ENCODE measurements at regions not wholly inside any gene's neighbourhood (a gene's known extent, or its start where the extent isn't known, plus 50 kb on each side); places are given as distances from the start of the nearest gene placed in this dataset.

DNA sequence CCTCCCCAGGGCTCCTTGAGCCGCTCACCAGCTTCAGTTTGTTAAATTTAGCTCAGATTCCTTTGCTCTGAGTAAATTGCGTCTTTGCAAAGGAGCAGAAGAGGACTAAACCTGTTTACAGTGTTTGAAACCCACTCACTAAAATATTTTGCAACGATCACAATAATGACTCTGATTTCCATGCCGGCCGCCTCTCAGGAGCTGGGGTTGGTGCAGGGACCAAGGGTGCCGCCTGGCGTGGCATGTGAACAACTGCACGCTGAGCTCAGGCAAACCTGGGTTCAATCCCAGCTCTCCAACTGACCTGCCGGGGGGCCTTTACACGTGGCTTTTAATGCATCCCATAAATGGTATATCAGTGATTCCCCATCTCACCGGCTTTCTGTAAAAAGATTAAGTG is 68.7 kb upstream of the CACNA1A start:
- Histone ChIP-seq H3K27me3 (ENCODE audit: control insufficient read depth, insufficient read depth, low read length) (no peaks in the 10 kb centered on the region), H3K4me3 (ENCODE audit: low read depth, low read length) (no peak overlapping the region), H3K9me3 (ENCODE audit: control insufficient read depth, insufficient read depth, low read length) (peaks cover 8% of the 10 kb centered on the region; the same call in 1 of the 2 replicates), H3K27ac (ENCODE audit: low read depth, low read length) (peak overlapping the region; percentile 21)
- ChIA-PET POLR2A (no interaction called here), CTCF (interaction anchor here (0.7 to 1.9 kb wide), 7 partner anchors 13 to 298 kb away, joined by 3 to 18 read pairs (median 4); no protein-coding TSS in a partner anchor)
- DNase-seq (ENCODE audit: low read depth, low spot score), result no peak
- TF ChIP-seq, protein P1, sequence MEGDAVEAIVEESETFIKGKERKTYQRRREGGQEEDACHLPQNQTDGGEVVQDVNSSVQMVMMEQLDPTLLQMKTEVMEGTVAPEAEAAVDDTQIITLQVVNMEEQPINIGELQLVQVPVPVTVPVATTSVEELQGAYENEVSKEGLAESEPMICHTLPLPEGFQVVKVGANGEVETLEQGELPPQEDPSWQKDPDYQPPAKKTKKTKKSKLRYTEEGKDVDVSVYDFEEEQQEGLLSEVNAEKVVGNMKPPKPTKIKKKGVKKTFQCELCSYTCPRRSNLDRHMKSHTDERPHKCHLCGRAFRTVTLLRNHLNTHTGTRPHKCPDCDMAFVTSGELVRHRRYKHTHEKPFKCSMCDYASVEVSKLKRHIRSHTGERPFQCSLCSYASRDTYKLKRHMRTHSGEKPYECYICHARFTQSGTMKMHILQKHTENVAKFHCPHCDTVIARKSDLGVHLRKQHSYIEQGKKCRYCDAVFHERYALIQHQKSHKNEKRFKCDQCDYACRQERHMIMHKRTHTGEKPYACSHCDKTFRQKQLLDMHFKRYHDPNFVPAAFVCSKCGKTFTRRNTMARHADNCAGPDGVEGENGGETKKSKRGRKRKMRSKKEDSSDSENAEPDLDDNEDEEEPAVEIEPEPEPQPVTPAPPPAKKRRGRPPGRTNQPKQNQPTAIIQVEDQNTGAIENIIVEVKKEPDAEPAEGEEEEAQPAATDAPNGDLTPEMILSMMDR (IDR thresholded peaks at IDR 0.05; ENCODE audit: low read depth, low read length), result peak; percentile 59

DNA sequence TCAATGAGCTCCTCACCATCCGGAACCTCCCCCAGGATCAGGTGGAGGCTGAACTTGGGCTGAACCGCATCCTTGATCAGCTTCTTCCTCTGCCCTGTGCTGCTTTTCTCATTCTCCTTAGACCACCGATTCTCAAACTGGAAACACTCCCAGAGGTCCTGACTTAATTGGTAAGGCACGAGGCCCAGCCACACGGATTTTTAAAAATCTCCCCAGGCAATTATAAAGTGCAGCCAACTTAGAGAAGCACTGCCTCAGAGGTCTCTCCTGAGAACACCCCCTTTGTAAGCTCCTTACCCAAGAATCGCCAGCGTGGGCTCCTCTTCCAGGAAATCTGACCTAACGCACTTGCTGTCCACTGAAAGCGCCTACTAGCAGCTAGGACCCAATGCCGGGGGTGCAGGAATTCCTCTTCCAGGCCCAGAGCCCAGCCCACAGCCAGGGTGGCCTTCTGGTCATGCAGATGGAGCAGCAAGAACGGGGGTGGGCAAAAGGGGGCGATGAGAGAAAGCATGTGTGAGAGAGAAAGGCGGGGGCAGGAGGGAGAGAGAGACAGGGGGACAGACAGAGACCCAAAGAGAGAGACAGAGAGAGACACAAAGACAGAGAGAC is 66.9 kb upstream of the CACNA1A start:
- Histone ChIP-seq H3K4me3 (ENCODE audit: low read depth, low read length) (no peak overlapping the region), H3K27me3 (ENCODE audit: control insufficient read depth, insufficient read depth, low read length) (no peaks in the 10 kb centered on the region), H3K27ac (ENCODE audit: low read depth, low read length) (no peak overlapping the region), H3K9me3 (ENCODE audit: control insufficient read depth, insufficient read depth, low read length) (peaks cover 8% of the 10 kb centered on the region; the same call in 1 of the 2 replicates)
- POLR2A ChIA-PET, result no interaction called here
- CTCF ChIA-PET, result interaction anchor here (0.7 to 1.4 kb wide), 3 partner anchors 121 to 295 kb away, joined by 4 to 10 read pairs (median 6); no protein-coding TSS in a partner anchor
- TF ChIP-seq, protein P1 (IDR thresholded peaks at IDR 0.05; ENCODE audit: low read depth, low read length), result no peak
- no peak for DNase-seq (ENCODE audit: low read depth, low spot score)

DNA sequence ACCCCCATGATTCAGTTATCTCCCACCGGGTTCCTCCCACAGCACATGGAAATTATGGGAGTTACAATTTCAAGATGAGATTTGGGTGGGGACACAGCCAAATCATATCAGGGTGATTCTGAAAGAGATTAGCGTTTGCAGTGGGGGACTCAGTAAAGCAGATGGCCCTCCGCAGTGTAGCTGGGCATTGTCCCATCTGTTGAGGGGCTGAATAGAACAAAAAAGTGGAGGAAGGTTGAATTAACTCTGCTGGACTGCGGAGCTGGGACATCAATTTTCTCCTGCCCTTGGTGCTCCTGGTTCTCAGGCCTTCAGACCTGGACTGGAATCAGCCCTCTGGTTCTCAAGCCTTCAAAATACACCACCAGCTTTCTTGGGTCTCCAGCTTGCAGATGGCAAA is 55.2 kb upstream of the CACNA1A start:
- TF ChIP-seq, protein P1 (IDR thresholded peaks at IDR 0.05; ENCODE audit: low read depth, low read length), result no peak
- Histone ChIP-seq H3K27me3 (ENCODE audit: control insufficient read depth, insufficient read depth, low read length) (peaks cover 12% of the 10 kb centered on the region), H3K4me3 (ENCODE audit: low read depth, low read length) (no peak overlapping the region), H3K27ac (ENCODE audit: low read depth, low read length) (no peak overlapping the region), H3K9me3 (ENCODE audit: control insufficient read depth, insufficient read depth, low read length) (no peaks in the 10 kb centered on the region)
- POLR2A ChIA-PET, result no interaction called here
- no peak for DNase-seq (ENCODE audit: low read depth, low spot score)
- CTCF ChIA-PET, result interaction anchor here (1.5 kb wide), 1 partner anchor 28 kb away, joined by 4 read pairs; no protein-coding TSS in a partner anchor

- no peak overlapping the region for H3K4me3 ChIP-seq (ENCODE audit: low read depth, low read length)
- H3K9me3 ChIP-seq (ENCODE audit: control insufficient read depth, insufficient read depth, low read length), result no peaks in the 10 kb centered on the region
- TF ChIP-seq, protein P1 (IDR thresholded peaks at IDR 0.05; ENCODE audit: low read depth, low read length), result no peak
- ChIA-PET POLR2A (no interaction called here), CTCF (no interaction called here)
- no peak overlapping the region for H3K27ac ChIP-seq (ENCODE audit: low read depth, low read length)
- peaks cover 18% of the 10 kb centered on the region for H3K27me3 ChIP-seq (ENCODE audit: control insufficient read depth, insufficient read depth, low read length)
- DNase-seq (ENCODE audit: low read depth, low spot score), result no peak
Measured at GRCh38 chr19:13557756-13558398, 51.6 kb upstream of the CACNA1A start.

GRCh38 chr19:13556552-13556951 is 50.3 kb upstream of the CACNA1A start:
- TF ChIP-seq, protein P1 (IDR thresholded peaks at IDR 0.05; ENCODE audit: low read depth, low read length), result no peak
- peaks cover 18% of the 10 kb centered on the region for H3K27me3 ChIP-seq (ENCODE audit: control insufficient read depth, insufficient read depth, low read length)
- ChIA-PET POLR2A (no interaction called here), CTCF (interaction anchor here (0.9 kb wide), 1 partner anchor 33 kb away, joined by 3 read pairs; no protein-coding TSS in a partner anchor)
- H3K27ac ChIP-seq (ENCODE audit: low read depth, low read length), result no peak overlapping the region
- no peaks in the 10 kb centered on the region for H3K9me3 ChIP-seq (ENCODE audit: control insufficient read depth, insufficient read depth, low read length)
- no peak overlapping the region for H3K4me3 ChIP-seq (ENCODE audit: low read depth, low read length)
- DNase-seq (ENCODE audit: low read depth, low spot score), result no peak
